HUES6 (cell line): ENCODE measurements at regions not wholly inside any gene's neighbourhood (a gene's known extent, or its start where the extent isn't known, plus 50 kb on each side); places are given as distances from the start of the nearest gene placed in this dataset.

ENCODE experiments used
- H3K27ac ChIP-seq: 2 replicates; pipeline ENCODE4 v1.7.0; 2013; ENCODE audit warnings: low read depth, mild to moderate bottlenecking, low read length, inconsistent platforms
- H3K27me3 ChIP-seq: 2 replicates; pipeline ENCODE4 v1.6.1; 2013; ENCODE audit warnings: low read length; ENCODE audit not compliant: control insufficient read depth, insufficient read depth
- H3K36me3 ChIP-seq: 2 replicates; pipeline ENCODE4 v1.6.1; 2013; ENCODE audit warnings: low read length; ENCODE audit not compliant: control insufficient read depth, insufficient read depth
- H3K4me1 ChIP-seq: 2 replicates; pipeline ENCODE4 v1.6.1; 2013; ENCODE audit warnings: low read length; ENCODE audit not compliant: control insufficient read depth, insufficient read depth
- H3K4me3 ChIP-seq: 2 replicates; pipeline ENCODE4 v1.5.1; 2013; ENCODE audit warnings: low read depth, low read length
- H3K9ac ChIP-seq: one replicate; pipeline ENCODE4 v1.6.1; 2013; ENCODE audit warnings: mild to moderate bottlenecking, low read length
- H3K9me3 ChIP-seq: 2 replicates; pipeline ENCODE4 v1.6.1; 2013; ENCODE audit warnings: low read depth, low read length; ENCODE audit not compliant: control insufficient read depth, insufficient read depth

GRCh38 chr1:203954788-203955552 lies 93.6 kb downstream of the SNRPE start:
- H3K27ac ChIP-seq: no peak overlapping the region
- no peak overlapping the region for H3K9ac ChIP-seq
- H3K36me3 ChIP-seq: no peaks in the 10 kb centered on the region
- no peaks in the 10 kb centered on the region for H3K4me1 ChIP-seq
- H3K4me3 ChIP-seq: no peak overlapping the region
- H3K27me3 ChIP-seq: no peaks in the 10 kb centered on the region
- H3K9me3 ChIP-seq: peaks cover 33% of the 10 kb centered on the region

- Histone ChIP-seq H3K9me3 (peaks cover 63% of the 10 kb centered on the region), H3K4me1 (no peaks in the 10 kb centered on the region), H3K9ac (no peak overlapping the region)
Observed at GRCh38 chr1:203968761-203969160, 104.2 kb upstream of the SOX13 start.

GRCh38 chr1:203969846-203970245 lies 103.1 kb upstream of the SOX13 start:
- Histone ChIP-seq H3K9ac (no peak overlapping the region), H3K27ac (no peak overlapping the region), H3K4me1 (no peaks in the 10 kb centered on the region), H3K27me3 (no peaks in the 10 kb centered on the region), H3K9me3 (peaks cover 62% of the 10 kb centered on the region), H3K4me3 (no peak overlapping the region), H3K36me3 (no peaks in the 10 kb centered on the region)

More at GRCh38 chr1:203968761-203969160, 104.2 kb upstream of the SOX13 start:
- Histone ChIP-seq H3K27ac (no peak overlapping the region), H3K4me3 (no peak overlapping the region), H3K27me3 (no peaks in the 10 kb centered on the region), H3K36me3 (no peaks in the 10 kb centered on the region)

- Histone ChIP-seq H3K4me3 (peak overlapping the region; percentile 28; the same call in 1 of the 2 replicates), H3K9ac (peak overlapping the region; percentile 6), H3K9me3 (peaks cover 36% of the 10 kb centered on the region), H3K27me3 (no peaks in the 10 kb centered on the region), H3K27ac (peak overlapping the region; percentile 67), H3K4me1 (peaks cover 8% of the 10 kb centered on the region; the same call in 1 of the 2 replicates), H3K36me3 (no peaks in the 10 kb centered on the region)
Observed at GRCh38 chr1:203985044-203985443, 87.9 kb upstream of the SOX13 start.

GRCh38 chr1:203985676-203986075 lies 87.2 kb upstream of the SOX13 start:
- Histone ChIP-seq H3K36me3 (no peaks in the 10 kb centered on the region), H3K9ac (peak overlapping the region; percentile 6), H3K27me3 (no peaks in the 10 kb centered on the region), H3K9me3 (peaks cover 36% of the 10 kb centered on the region), H3K4me3 (peak overlapping the region; percentile 28; the same call in 1 of the 2 replicates), H3K27ac (peak overlapping the region; percentile 67), H3K4me1 (peaks cover 8% of the 10 kb centered on the region; the same call in 1 of the 2 replicates)

GRCh38 chr1:203986887-203987461 lies 85.9 kb upstream of the SOX13 start:
- Histone ChIP-seq H3K4me3 (no peak overlapping the region), H3K4me1 (peaks cover 8% of the 10 kb centered on the region; the same call in 1 of the 2 replicates), H3K9me3 (peaks cover 36% of the 10 kb centered on the region), H3K27me3 (no peaks in the 10 kb centered on the region), H3K27ac (no peak overlapping the region), H3K9ac (no peak overlapping the region), H3K36me3 (no peaks in the 10 kb centered on the region)

- H3K9ac ChIP-seq: no peak overlapping the region
- H3K27me3 ChIP-seq: peaks cover 9% of the 10 kb centered on the region
- H3K4me1 ChIP-seq: peaks cover 17% of the 10 kb centered on the region
- H3K4me3 ChIP-seq: no peak overlapping the region
- H3K36me3 ChIP-seq: no peaks in the 10 kb centered on the region
- H3K27ac ChIP-seq: no peak overlapping the region
- peaks cover 11% of the 10 kb centered on the region; the same call in 1 of the 2 replicates for H3K9me3 ChIP-seq
Observed at GRCh38 chr1:203990118-203990517, 82.8 kb upstream of the SOX13 start.

- no peaks in the 10 kb centered on the region for H3K36me3 ChIP-seq
- H3K4me1 ChIP-seq: peaks cover 30% of the 10 kb centered on the region
- H3K4me3 ChIP-seq: no peak overlapping the region
- H3K9me3 ChIP-seq: no peaks in the 10 kb centered on the region
- no peak overlapping the region for H3K9ac ChIP-seq
- H3K27ac ChIP-seq: no peak overlapping the region
- peaks cover 10% of the 10 kb centered on the region for H3K27me3 ChIP-seq
Observed at GRCh38 chr1:203992440-203992839, 80.5 kb upstream of the SOX13 start.

GRCh38 chr1:203993256-203993655 lies 79.7 kb upstream of the SOX13 start:
- Histone ChIP-seq H3K9me3 (no peaks in the 10 kb centered on the region), H3K9ac (no peak overlapping the region), H3K27me3 (peaks cover 14% of the 10 kb centered on the region), H3K4me3 (no peak overlapping the region), H3K4me1 (peaks cover 34% of the 10 kb centered on the region), H3K36me3 (no peaks in the 10 kb centered on the region), H3K27ac (no peak overlapping the region)

GRCh38 chr1:203995228-203995627 lies 77.7 kb upstream of the SOX13 start:
- peaks cover 38% of the 10 kb centered on the region for H3K4me1 ChIP-seq
- H3K9me3 ChIP-seq: no peaks in the 10 kb centered on the region; the same call in 1 of the 2 replicates
- no peaks in the 10 kb centered on the region for H3K36me3 ChIP-seq
- H3K9ac ChIP-seq: no peak overlapping the region
- no peak overlapping the region for H3K4me3 ChIP-seq
- H3K27me3 ChIP-seq: peaks cover 14% of the 10 kb centered on the region
- no peak overlapping the region for H3K27ac ChIP-seq

GRCh38 chr1:203996126-203996525 lies 76.8 kb upstream of the SOX13 start:
- peaks cover 38% of the 10 kb centered on the region for H3K4me1 ChIP-seq
- peaks cover 14% of the 10 kb centered on the region for H3K27me3 ChIP-seq
- no peak overlapping the region for H3K27ac ChIP-seq
- H3K9me3 ChIP-seq: no peaks in the 10 kb centered on the region; the same call in none of the 2 replicates
- H3K4me3 ChIP-seq: peak overlapping the region; percentile 36
- no peaks in the 10 kb centered on the region for H3K36me3 ChIP-seq
- H3K9ac ChIP-seq: no peak overlapping the region
